Hepatocyte (in vitro differentiated cells): ENCODE measurements at regions not wholly inside any gene's neighbourhood (a gene's known extent, or its start where the extent isn't known, plus 50 kb on each side); places are given as distances from the start of the nearest gene placed in this dataset.

ENCODE experiments used
- CTCF ChIP-seq: fragments of 200-600 bp; sonication (generic); IDR thresholded peaks from 2 replicates; pipeline ENCODE4 v1.5.1; 2016; ENCODE audit warnings: antibody characterized with exemption, mild to moderate bottlenecking; ENCODE audit not compliant: poor library complexity
- EZH2 ChIP-seq: fragments of 200-600 bp; sonication (generic); IDR thresholded peaks from 2 replicates; pipeline ENCODE4 v1.6.1; 2016; ENCODE audit warnings: antibody characterized with exemption, mild to moderate bottlenecking, borderline replicate concordance
- EZH2phosphoT487 ChIP-seq: fragments of 200-600 bp; sonication (generic); IDR thresholded peaks from one replicate; pipeline ENCODE4 v1.6.1; 2018; ENCODE audit warnings: antibody characterized with exemption, mild to moderate bottlenecking, low read depth, moderate library complexity; ENCODE audit not compliant: unreplicated experiment, severe bottlenecking

GRCh38 chr1:234544087-234544579 is 65.2 kb upstream of the TARBP1 start:
- TF ChIP-seq CTCF (no peak), EZH2phosphoT487 (no peak), EZH2 (no peak)
